ENCODE measurements at regions not wholly inside any gene's neighbourhood (a gene's known extent, or its start where the extent isn't known, plus 50 kb on each side); places are given as distances from the start of the nearest gene placed in this dataset.

DNA sequence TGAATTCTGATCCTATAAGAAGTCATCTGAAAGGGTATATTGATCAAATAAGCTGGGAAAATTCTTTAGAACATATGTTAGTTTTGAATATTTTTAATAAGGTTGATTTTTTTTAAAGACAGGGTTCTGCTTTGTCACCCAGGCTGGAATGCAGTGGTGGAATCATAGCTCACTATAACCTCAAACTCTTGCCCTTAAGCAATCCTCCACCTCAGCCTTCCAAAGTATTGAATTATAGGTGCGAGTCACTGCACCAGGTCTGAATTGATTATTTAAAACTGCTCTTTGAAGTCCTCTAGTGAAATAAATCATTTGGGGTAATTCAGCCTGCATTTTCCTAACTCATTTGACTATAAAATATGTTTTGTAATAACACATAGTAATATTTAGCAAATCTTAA lies 812.3 kb downstream of the PDHA2 start:
- no peak for DNase-seq (ENCODE audit: low read depth)
- H3K4me3 ChIP-seq (ENCODE audit: low read depth, low read length): no peak overlapping the region
- TF ChIP-seq, protein P1, sequence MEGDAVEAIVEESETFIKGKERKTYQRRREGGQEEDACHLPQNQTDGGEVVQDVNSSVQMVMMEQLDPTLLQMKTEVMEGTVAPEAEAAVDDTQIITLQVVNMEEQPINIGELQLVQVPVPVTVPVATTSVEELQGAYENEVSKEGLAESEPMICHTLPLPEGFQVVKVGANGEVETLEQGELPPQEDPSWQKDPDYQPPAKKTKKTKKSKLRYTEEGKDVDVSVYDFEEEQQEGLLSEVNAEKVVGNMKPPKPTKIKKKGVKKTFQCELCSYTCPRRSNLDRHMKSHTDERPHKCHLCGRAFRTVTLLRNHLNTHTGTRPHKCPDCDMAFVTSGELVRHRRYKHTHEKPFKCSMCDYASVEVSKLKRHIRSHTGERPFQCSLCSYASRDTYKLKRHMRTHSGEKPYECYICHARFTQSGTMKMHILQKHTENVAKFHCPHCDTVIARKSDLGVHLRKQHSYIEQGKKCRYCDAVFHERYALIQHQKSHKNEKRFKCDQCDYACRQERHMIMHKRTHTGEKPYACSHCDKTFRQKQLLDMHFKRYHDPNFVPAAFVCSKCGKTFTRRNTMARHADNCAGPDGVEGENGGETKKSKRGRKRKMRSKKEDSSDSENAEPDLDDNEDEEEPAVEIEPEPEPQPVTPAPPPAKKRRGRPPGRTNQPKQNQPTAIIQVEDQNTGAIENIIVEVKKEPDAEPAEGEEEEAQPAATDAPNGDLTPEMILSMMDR (IDR thresholded peaks at IDR 0.05; ENCODE audit: control insufficient read depth, extremely low read depth, insufficient read depth): no peak

DNA sequence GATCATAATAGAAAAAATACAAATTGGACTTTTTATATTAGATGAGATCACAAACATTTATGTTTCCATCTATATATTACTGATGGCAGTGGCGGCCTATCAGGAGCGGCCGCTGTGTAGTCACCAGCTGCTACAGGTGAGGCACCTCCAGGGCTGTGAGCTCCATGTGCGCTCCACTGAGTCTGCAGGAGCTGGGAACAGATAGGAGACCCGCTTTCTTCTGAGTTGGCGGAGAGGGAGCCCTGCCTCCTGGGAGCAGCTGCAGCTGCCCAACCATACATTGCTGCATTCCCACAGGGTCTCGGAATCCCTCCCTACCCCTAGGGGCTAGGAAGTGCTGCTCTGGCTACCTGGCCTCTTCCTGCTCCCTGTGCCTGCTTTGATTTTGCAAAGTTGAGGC lies 812.9 kb downstream of the PDHA2 start:
- TF ChIP-seq, protein P1 (IDR thresholded peaks at IDR 0.05; ENCODE audit: control insufficient read depth, extremely low read depth, insufficient read depth): no peak
- DNase-seq (ENCODE audit: low read depth): no peak
- no peak overlapping the region for H3K4me3 ChIP-seq (ENCODE audit: low read depth, low read length)

DNA sequence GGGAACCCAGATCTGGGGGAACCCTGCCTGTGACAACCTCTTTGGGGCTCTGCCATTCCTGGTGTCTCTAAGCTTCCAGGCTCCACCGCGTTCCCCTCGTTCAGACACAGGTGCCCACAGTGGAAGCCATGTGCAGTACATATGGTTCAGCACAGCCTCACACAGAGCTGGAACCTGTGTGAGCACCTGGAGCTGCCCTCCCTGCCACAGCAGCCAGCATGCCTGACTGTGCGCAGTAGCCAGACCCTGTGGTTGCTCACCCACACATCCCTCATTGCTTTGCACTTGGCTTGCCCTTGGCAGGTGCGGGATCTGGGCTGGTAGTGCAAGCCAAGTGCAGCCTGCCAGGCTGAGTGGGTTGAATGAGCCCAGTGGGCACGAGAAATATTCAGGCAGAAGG lies 814.2 kb downstream of the PDHA2 start:
- TF ChIP-seq, protein P1 (IDR thresholded peaks at IDR 0.05; ENCODE audit: control insufficient read depth, extremely low read depth, insufficient read depth): no peak
- DNase-seq (ENCODE audit: low read depth): no peak
- no peak overlapping the region for H3K4me3 ChIP-seq (ENCODE audit: low read depth, low read length)

DNA sequence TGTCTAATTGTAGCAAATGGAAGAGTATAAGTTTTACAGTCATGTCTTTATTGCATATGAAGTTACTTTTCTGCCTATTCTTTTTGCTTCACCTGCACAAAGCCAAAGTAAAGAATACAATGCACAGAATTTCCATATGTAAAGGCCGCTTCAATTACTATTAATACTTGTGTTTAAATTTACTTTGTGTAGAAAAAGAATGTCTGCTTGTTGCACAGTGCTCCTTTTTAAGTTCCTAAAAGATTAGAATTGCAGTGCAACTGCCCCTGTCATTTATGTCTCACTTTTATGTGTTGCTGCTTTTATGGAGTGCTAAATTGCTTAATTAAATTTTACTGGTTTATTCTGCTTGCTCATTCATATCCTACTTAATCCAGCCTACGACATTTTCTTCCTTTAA lies 830.5 kb downstream of the PDHA2 start:
- no peak overlapping the region for H3K4me3 ChIP-seq (ENCODE audit: low read depth, low read length)
- TF ChIP-seq, protein P1 (IDR thresholded peaks at IDR 0.05; ENCODE audit: control insufficient read depth, extremely low read depth, insufficient read depth): no peak
- no peak for DNase-seq (ENCODE audit: low read depth)

DNA sequence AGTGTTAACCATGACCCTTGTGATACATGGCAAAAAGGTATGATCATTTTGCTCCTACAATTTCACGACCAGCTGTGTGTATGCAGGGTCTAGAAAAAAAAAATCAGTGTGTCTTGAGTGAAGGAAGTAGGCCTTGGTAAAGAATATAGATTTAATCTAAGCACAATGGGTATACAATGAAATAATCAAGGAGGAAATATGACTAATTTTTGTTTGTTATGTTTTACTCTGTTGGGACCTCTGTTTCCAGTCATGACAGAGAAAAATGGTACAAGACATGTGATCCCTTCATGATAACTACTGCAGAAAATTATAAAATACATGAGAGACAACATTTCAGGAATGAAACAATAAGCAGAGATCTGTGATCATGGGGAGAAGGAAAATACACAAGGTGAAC lies 835.5 kb downstream of the PDHA2 start:
- DNase-seq (ENCODE audit: low read depth): no peak
- TF ChIP-seq, protein P1 (IDR thresholded peaks at IDR 0.05; ENCODE audit: control insufficient read depth, extremely low read depth, insufficient read depth): no peak
- no peak overlapping the region for H3K4me3 ChIP-seq (ENCODE audit: low read depth, low read length)

DNA sequence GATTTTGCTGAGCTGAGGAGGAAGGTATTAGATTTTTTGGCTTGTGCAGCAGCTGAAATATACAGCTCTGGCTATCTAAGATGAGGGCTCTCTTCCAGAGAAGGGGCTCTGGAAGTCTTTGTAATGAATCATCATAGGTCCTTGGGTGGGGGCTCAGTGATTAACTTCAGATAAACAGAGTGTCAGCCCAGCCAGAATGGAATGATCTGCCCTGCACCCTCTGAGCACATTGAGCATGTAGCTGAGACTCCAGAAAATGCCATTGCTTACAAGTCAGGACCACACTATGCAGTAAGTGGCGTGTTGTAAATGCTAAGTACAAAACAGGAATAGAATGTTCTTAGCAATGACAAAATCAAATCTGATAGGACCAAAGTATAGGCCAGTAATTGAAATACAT lies 836.0 kb downstream of the PDHA2 start:
- TF ChIP-seq, protein P1 (IDR thresholded peaks at IDR 0.05; ENCODE audit: control insufficient read depth, extremely low read depth, insufficient read depth): no peak
- no peak overlapping the region for H3K4me3 ChIP-seq (ENCODE audit: low read depth, low read length)
- no peak for DNase-seq (ENCODE audit: low read depth)

DNA sequence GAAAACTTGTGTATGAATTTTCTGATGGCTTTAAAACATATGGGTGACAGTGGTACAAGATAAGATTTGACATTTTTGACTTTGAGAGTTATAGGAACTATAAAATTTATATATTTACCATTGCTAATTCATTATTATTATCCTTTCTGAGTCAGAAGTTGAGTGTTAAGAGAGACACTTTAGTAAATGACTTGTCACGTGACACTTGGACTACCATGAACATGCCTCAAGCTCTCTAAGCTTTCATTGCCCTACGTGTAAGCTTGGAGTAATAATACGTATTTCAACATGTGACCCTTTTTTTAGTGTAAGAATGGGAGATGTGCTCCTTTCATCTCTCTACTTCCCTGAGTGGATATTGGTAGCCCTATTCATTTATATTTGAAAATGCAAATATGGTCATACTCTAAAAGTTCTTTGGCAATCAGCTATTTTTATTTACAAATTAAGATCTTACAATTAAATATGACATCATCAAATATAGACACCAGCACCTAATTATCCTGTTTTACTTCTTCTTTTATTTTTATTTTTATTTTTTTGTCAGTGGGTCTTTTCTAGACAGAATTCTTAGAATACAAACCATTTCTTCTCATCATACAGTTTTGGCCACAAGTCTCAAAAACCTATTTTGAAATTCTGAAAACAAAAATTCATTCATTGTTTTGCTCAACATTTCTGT lies 837.0 kb downstream of the PDHA2 start:
- no peak overlapping the region for H3K4me3 ChIP-seq (ENCODE audit: low read depth, low read length)
- DNase-seq (ENCODE audit: low read depth): no peak
- TF ChIP-seq, protein P1 (IDR thresholded peaks at IDR 0.05; ENCODE audit: control insufficient read depth, extremely low read depth, insufficient read depth): no peak

Data from LNCaP clone FGC (cell line).